NCI-H510A (cell line): ENCODE measurements at regions not wholly inside any gene's neighbourhood (a gene's known extent, or its start where the extent isn't known, plus 50 kb on each side); places are given as distances from the start of the nearest gene placed in this dataset.
"Not testable (repeated sequence)": the region's sequence is repeated elsewhere in the genome, so short reads cannot be mapped to it uniquely, and the experiment has no call there.

Experiments used
- DNase-seq: peaks from one replicate; lab custom pipeline; 2025; lab: John Stamatoyannopoulos, UW

GRCh38 chr4:81595798-81596610 is 124.3 kb upstream of the RASGEF1B start:
- DNase-seq, result no peak

- DNase-seq, result no peak
These were observed 123.6 kb upstream of the RASGEF1B start for GRCh38 chr4:81595287-81595686.

- DNase-seq, result no peak
These were observed 122.9 kb upstream of the RASGEF1B start for GRCh38 chr4:81594490-81595159.

GRCh38 chr4:81592701-81593100 is 121.0 kb upstream of the RASGEF1B start:
- no peak for DNase-seq

- DNase-seq, result no peak
These were observed 118.9 kb upstream of the RASGEF1B start for GRCh38 chr4:81590596-81590995.

- DNase-seq, result no peak
These were observed 117.6 kb upstream of the RASGEF1B start for GRCh38 chr4:81589262-81589661.

- no peak for DNase-seq
These were observed 115.0 kb upstream of the RASGEF1B start for GRCh38 chr4:81586706-81587105.

GRCh38 chr4:81580994-81581374 is 109.3 kb upstream of the RASGEF1B start:
- DNase-seq, result not testable (repeated sequence)

GRCh38 chr4:81580346-81580993 is 108.8 kb upstream of the RASGEF1B start:
- no peak for DNase-seq

- DNase-seq, result no peak
These were observed 105.7 kb upstream of the RASGEF1B start for GRCh38 chr4:81577392-81577791.

- no peak for DNase-seq
These were observed 103.3 kb upstream of the RASGEF1B start for GRCh38 chr4:81574991-81575390.

- DNase-seq, result no peak
These were observed 102.1 kb upstream of the RASGEF1B start for GRCh38 chr4:81573840-81574239.

GRCh38 chr4:81572402-81572801 is 100.7 kb upstream of the RASGEF1B start:
- no peak for DNase-seq

GRCh38 chr4:81571105-81571504 is 99.4 kb upstream of the RASGEF1B start:
- no peak for DNase-seq

GRCh38 chr4:81566161-81566591 is 94.5 kb upstream of the RASGEF1B start:
- no peak for DNase-seq

- DNase-seq, result no peak
These were observed 93.6 kb upstream of the RASGEF1B start for GRCh38 chr4:81565142-81565870.

GRCh38 chr4:81564025-81564424 is 92.3 kb upstream of the RASGEF1B start:
- no peak for DNase-seq

- no peak for DNase-seq
These were observed 90.4 kb upstream of the RASGEF1B start for GRCh38 chr4:81562093-81562492.

- DNase-seq, result no peak
These were observed 85.6 kb upstream of the RASGEF1B start for GRCh38 chr4:81557306-81557705.

GRCh38 chr4:81555489-81555888 is 83.8 kb upstream of the RASGEF1B start:
- DNase-seq, result no peak

GRCh38 chr4:81552086-81552485 is 80.4 kb upstream of the RASGEF1B start:
- no peak for DNase-seq

- DNase-seq, result no peak
These were observed 78.7 kb upstream of the RASGEF1B start for GRCh38 chr4:81550388-81550859.
